Stimulated activated CD4-positive, alpha-beta T cell treated with anti-CD3 and anti-CD28 coated beads, Interleukin-1b, Interleukin-23, amount 100 ng/mL, for 48 hours (primary cell): ENCODE measurements at regions not wholly inside any gene's neighbourhood (a gene's known extent, or its start where the extent isn't known, plus 50 kb on each side); places are given as distances from the start of the nearest gene placed in this dataset.
"Not testable (repeated sequence)": the region's sequence is repeated elsewhere in the genome, so short reads cannot be mapped to it uniquely, and the experiment has no call there.

ENCODE experiments used
- DNase-seq: peaks from one replicate; pipeline ENCODE4 v3.0.0-alpha.2; 2020

- DNase-seq: no peak
Measured at GRCh38 chr16:5928476-5929065, 831.0 kb upstream of the EEF2KMT start.

DNA sequence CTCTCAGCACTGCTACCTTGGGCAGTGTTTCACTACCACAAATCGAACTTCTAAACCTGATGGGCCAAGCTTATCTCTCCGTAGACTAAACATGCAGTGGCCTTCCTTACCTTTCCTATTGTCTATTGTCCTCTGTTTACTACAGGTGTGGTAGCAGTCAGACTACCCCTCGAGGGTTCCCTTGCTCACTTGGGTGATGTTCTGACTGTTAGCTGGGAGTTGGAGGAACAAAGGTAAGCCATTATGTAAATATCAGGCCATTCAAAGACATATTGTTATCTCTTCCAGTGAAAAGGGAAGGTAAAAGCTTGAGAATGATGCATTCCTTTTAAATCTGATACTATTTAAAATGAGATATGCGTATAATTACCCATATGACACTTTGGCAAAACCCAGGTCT, 828.3 kb upstream of the EEF2KMT start:
- DNase-seq: no peak

DNA sequence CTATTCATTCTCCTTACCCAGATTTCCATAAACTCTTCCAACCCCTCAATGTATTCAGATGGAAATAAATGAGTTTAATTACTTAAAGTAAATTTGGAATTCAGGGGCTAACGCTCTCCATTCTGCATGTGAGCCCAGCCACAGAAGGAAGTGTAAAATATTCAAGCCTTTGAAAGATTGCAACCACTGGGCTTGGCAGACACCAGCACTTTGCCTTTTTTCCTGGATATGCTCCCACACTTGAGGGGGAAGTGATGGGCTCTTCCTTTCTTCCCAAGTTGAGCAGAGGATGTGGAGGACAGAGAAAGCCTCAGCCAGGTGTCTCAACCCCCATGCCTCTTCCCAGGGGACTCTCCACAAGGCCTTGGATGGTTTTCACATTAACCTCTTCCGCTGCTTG, 825.1 kb upstream of the EEF2KMT start:
- DNase-seq: no peak

- DNase-seq: no peak
Measured at GRCh38 chr16:5918567-5919130, 821.1 kb upstream of the EEF2KMT start.

DNA sequence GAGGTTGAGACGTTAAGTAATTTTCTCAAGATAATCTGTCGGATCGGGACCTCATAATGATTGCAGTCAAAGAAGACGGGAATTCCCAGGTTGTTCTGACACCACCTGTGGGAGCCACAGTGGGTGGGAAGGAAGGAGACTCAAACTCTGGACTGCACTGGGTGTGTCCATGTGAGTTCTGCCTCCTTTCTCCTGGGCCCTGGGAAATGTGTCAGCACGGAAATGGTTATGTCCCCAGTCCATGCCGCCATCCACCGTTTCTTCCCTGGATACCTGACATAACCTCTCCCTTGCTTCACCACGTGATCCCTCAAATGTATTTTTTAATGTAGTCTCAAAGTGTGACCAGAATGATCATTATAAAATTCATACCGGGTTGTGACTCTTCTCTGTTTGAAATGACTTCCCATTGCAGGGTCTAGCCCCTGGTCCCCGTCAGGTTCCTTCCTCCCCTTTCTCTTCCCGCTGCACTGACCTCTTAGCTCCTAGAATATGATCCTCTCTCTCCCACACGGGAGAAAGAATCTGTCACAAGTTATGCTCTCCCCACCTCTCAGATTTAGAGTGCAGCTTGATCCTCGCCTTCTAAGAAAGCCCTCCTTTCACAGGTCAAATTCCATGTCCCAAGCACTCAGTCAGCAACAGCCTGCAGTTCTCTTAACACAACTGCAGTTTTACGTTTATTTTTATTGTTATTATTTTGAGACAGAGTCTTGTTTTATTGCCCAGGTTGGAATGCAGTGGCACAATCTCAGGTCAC, 820.0 kb upstream of the EEF2KMT start:
- DNase-seq: no peak

DNA sequence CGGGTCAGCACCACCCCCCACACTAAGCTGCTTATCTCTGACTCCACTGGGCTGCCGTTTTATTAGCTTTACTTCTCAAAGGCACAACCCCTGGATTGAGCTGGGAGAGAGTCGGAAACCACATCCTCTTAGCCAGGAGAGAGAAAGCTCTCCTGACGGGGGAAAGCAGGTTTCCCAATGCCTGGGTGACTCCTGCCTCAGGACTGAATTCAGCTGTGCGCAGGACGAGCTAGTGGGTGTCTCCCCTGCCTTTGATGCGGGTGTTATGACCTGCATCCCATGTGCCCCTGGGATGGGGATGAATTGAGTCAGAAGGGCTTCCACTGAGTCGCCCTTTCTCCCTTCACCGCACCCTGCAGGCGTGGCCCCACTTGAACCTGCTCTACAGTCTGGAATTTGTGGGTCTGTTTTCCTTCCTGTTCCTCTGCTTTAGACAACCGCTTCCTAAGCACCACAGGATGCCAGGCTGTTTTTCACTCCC, 819.2 kb upstream of the EEF2KMT start:
- DNase-seq: no peak

DNA sequence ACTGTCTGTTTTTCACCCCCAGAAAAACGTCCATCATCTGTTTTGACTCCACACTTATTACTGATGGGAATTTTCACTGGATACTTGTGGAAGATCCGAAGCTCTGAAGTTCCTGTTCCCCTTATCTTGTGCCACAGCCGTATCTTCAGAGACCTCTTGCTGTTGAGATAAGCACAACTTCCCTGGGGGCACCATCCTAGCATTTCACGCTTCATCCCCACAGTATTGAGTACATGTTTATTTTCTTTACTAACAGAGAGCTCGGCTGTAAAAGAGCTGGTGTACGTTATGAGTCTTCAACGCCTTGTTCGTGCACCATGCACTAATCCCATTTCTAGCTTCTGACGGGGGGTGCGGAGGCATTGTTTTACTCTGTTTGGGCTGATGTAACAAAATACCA, 813.6 kb upstream of the EEF2KMT start:
- DNase-seq: no peak

GRCh38 chr16:5909556-5909955, 812.0 kb upstream of the EEF2KMT start:
- not testable (repeated sequence) for DNase-seq

DNA sequence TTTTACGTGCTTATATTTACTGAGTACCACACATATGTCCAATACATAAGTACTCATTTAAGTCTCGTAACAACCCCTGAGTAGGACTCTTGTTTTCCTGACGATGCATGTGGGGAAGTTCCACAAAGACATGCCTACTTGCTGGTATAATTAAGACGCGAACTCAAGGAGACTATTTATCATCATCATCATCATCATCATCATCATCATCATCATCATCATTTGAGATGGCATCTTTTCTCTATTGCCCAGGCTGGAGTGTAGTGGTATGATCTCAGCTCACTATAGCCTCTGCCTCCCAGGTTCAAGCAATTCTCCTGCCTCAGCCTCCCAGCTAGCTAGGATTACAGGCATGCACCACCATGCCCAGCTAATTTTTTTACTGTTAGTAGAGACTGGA, 809.9 kb upstream of the EEF2KMT start:
- DNase-seq: no peak

GRCh38 chr16:5906351-5906750, 808.8 kb upstream of the EEF2KMT start:
- DNase-seq: no peak

GRCh38 chr16:5905935-5906334, 808.3 kb upstream of the EEF2KMT start:
- DNase-seq: no peak

- no peak for DNase-seq
Measured at GRCh38 chr16:5903832-5904231, 806.2 kb upstream of the EEF2KMT start.

DNA sequence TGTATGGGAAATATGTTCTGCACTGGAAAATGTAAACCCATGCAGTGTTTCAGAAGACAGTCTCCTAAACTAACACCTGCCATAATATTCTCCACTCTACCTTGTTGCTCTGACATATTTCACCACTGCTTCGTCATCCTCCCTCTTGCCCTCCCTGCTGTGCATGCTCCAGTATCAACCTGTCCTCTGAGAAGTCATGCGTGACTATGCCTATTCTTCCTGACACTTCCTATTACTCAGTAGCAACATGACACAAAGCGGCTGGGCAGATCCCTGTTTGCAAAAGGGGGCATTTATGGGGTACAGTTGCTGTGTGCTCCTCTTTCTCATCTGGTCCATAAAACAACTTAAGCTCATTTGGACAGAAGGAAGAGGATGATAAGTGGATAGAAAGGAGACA, 805.6 kb upstream of the EEF2KMT start:
- DNase-seq: no peak

GRCh38 chr16:5900046-5900445, 802.5 kb upstream of the EEF2KMT start:
- no peak for DNase-seq

GRCh38 chr16:5895976-5896375, 798.4 kb upstream of the EEF2KMT start:
- DNase-seq: no peak

DNA sequence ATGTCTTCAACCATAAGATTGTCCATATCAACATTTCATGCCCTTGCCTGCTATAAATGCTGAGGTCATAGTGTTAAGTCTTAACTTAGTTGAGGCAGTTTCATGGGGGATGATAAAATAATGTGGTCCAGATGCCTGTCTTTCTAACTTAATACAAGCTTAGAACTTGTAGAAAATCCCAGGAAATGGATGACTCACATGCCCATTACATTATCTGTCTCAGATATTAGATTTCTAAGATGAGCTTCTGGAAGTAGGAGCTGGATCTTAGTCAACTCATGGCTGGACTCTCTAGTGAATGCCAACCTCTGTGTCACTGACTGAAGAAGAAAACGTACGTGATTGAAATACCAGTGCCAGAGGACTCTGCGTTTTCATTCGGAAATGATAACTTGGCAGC, 797.5 kb upstream of the EEF2KMT start:
- no peak for DNase-seq

DNA sequence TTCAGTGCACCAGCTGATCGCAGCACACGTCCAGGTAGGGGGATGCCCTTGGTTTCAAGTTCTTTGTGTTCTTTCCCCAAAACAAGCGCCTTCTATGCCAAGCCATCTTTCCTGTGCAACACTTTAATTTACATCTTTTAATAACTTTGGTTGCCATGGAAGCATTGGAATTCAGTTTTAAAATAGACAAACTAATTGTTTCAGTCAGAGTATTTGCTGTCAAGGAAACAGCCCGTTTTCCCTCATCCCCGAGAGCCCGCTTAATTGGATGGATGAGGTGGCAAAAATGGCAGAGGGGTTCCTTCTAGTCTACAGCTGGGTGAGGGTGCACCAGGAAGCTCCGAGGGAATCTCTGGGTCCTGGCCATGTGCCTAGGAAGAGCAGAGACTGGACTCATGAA, 793.7 kb upstream of the EEF2KMT start:
- DNase-seq: no peak

DNA sequence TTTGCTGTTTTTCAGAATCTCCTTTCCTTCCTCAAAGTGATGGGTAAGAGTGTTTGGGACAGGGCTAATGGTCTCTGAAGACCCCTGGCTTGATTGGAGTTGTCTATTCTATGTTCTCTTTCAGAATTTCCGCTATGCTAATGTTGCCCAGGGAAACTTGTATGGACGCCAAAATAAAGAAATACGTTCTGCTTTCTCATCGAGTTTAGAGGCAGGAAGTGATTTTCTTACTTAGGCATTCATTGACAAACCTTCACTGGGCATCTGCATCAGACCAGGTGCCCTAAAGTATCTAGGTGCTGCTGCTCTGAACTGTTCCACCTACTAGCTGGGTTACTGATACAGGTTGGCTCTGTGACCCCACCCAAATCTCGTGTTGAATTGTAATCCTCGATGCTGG, 787.9 kb upstream of the EEF2KMT start:
- DNase-seq: no peak

GRCh38 chr16:5884996-5885395, 787.4 kb upstream of the EEF2KMT start:
- DNase-seq: no peak

GRCh38 chr16:5884339-5884738, 786.7 kb upstream of the EEF2KMT start:
- no peak for DNase-seq

DNA sequence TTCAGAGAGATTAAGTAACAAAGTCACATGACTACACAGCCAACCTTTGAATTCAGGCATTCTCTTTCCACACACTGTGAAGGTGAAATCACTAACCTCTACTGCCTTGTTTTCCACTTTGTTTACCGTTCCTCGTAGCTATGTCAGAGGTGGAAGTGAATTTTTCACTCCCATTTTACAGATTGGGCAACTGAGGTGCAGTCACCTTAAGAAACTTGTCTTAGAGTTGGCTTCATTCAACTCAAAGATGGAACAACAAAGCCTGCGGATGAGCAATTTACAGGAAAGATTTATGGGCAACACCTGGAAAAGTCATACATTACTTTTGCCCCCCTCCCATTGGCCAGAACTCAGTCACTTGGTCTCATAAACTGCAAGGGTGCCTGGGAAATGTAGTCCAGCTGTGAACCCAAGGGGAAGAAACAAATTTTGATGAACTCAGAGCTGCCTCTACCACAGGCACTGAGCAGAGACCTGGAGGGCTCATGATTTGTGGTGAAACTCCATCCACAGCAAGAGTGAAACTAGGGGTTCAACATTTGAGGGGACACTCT, 784.6 kb upstream of the EEF2KMT start:
- no peak for DNase-seq

DNA sequence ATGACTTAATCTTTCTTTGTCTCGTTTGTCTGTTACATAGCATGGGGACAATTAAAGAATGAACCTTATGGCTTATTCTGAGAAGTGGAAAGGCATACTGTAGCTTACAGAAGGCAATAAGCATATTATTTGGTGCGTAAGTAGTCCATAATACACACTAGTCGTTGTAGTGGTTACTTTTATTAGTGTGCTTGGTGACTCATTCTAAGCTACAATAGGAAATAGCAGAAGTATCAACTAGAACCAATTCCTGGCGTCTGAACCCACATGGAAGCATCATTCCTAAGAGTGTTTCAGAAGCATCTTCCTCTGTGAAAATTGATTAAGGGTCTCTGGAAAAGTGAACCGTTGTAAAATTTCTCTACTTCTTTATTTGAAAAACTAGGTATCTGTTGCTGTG, 777.8 kb upstream of the EEF2KMT start:
- no peak for DNase-seq

GRCh38 chr16:5874899-5875298, 777.3 kb upstream of the EEF2KMT start:
- DNase-seq: no peak

DNA sequence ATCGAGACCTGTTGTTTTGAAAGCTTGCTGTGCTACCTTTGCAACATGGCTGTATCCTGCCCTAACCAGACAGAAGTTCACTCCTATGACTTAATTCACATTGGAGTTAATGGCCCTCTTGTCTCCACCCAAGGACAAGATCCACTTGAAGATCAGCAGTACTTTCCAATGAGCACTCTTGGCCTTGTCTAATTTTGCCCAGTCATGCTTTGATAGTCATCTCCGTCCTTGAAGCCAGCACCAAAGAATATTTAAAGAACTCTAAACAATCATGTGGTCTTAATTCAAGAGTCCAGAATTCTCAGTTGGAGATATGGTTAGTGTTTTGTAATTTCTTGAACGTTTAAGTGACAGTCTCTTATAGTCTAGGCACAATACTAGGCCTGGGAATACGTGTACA, 775.6 kb upstream of the EEF2KMT start:
- no peak for DNase-seq
